IPS-18c (cell line): ENCODE measurements at regions not wholly inside any gene's neighbourhood (a gene's known extent, or its start where the extent isn't known, plus 50 kb on each side); places are given as distances from the start of the nearest gene placed in this dataset.
"Not testable (repeated sequence)": the region's sequence is repeated elsewhere in the genome, so short reads cannot be mapped to it uniquely, and the experiment has no call there.

ENCODE experiments used
- H3K4me3 ChIP-seq: 2 replicates; pipeline ENCODE4 v1.7.0; 2013; ENCODE audit warnings: low read depth, mild to moderate bottlenecking, low read length, moderate library complexity; ENCODE audit not compliant: insufficient read depth
- H3K9me3 ChIP-seq: one replicate; pipeline ENCODE4 v1.6.1; 2013; ENCODE audit warnings: mild to moderate bottlenecking, low read length, moderate library complexity; ENCODE audit not compliant: control insufficient read depth, insufficient read depth

- no peak overlapping the region for H3K4me3 ChIP-seq
- no peaks in the 10 kb centered on the region for H3K9me3 ChIP-seq
Observed at GRCh38 chr9:27664121-27664779, 91.0 kb upstream of the C9orf72 start.

- Histone ChIP-seq H3K9me3 (no peaks in the 10 kb centered on the region), H3K4me3 (no peak overlapping the region)
Observed at GRCh38 chr9:27665136-27665535, 91.9 kb upstream of the C9orf72 start.

GRCh38 chr9:27668280-27668679, 95.0 kb upstream of the C9orf72 start:
- H3K9me3 ChIP-seq, result no peaks in the 10 kb centered on the region

GRCh38 chr9:27671636-27672035, 98.4 kb upstream of the C9orf72 start:
- no peaks in the 10 kb centered on the region for H3K9me3 ChIP-seq
- H3K4me3 ChIP-seq, result no peak overlapping the region

More at GRCh38 chr9:27668280-27668679, 95.0 kb upstream of the C9orf72 start:
- H3K4me3 ChIP-seq, result no peak overlapping the region

GRCh38 chr9:27672718-27673117, 99.4 kb upstream of the C9orf72 start:
- Histone ChIP-seq H3K4me3 (no peak overlapping the region), H3K9me3 (no peaks in the 10 kb centered on the region)

GRCh38 chr9:27673641-27674040, 100.4 kb upstream of the C9orf72 start:
- Histone ChIP-seq H3K9me3 (no peaks in the 10 kb centered on the region), H3K4me3 (no peak overlapping the region)

GRCh38 chr9:27675354-27675753, 102.1 kb upstream of the C9orf72 start:
- Histone ChIP-seq H3K4me3 (no peak overlapping the region), H3K9me3 (no peaks in the 10 kb centered on the region)

- H3K4me3 ChIP-seq, result no peak overlapping the region
- no peaks in the 10 kb centered on the region for H3K9me3 ChIP-seq
Observed at GRCh38 chr9:27676827-27677226, 103.5 kb upstream of the C9orf72 start.

- Histone ChIP-seq H3K4me3 (no peak overlapping the region), H3K9me3 (no peaks in the 10 kb centered on the region)
Observed at GRCh38 chr9:27679338-27679737, 106.1 kb upstream of the C9orf72 start.

GRCh38 chr9:27683181-27683580, 109.9 kb upstream of the C9orf72 start:
- Histone ChIP-seq H3K4me3 (no peak overlapping the region), H3K9me3 (no peaks in the 10 kb centered on the region)

- Histone ChIP-seq H3K4me3 (no peak overlapping the region; the same call in 1 of the 2 replicates), H3K9me3 (no peaks in the 10 kb centered on the region)
Observed at GRCh38 chr9:27688954-27689353, 115.7 kb upstream of the C9orf72 start.

GRCh38 chr9:27690816-27691215, 117.5 kb upstream of the C9orf72 start:
- H3K9me3 ChIP-seq, H3K4me3 ChIP-seq: not testable (repeated sequence)

- Histone ChIP-seq H3K4me3 (no peak overlapping the region), H3K9me3 (no peaks in the 10 kb centered on the region)
Observed at GRCh38 chr9:27699621-27700020, 126.3 kb upstream of the C9orf72 start.

- H3K4me3 ChIP-seq, result no peak overlapping the region
Observed at GRCh38 chr9:27701016-27701415, 127.7 kb upstream of the C9orf72 start.

GRCh38 chr9:27701587-27701986, 128.3 kb upstream of the C9orf72 start:
- Histone ChIP-seq H3K9me3 (no peaks in the 10 kb centered on the region), H3K4me3 (no peak overlapping the region)

More at GRCh38 chr9:27701016-27701415, 127.7 kb upstream of the C9orf72 start:
- no peaks in the 10 kb centered on the region for H3K9me3 ChIP-seq

GRCh38 chr9:27703216-27703980, 130.1 kb upstream of the C9orf72 start:
- no peak overlapping the region for H3K4me3 ChIP-seq

GRCh38 chr9:27711241-27711640, 138.0 kb upstream of the C9orf72 start:
- no peaks in the 10 kb centered on the region for H3K9me3 ChIP-seq
- no peak overlapping the region for H3K4me3 ChIP-seq

More at GRCh38 chr9:27703216-27703980, 130.1 kb upstream of the C9orf72 start:
- no peaks in the 10 kb centered on the region for H3K9me3 ChIP-seq

GRCh38 chr9:27712806-27713205, 139.5 kb upstream of the C9orf72 start:
- no peaks in the 10 kb centered on the region for H3K9me3 ChIP-seq
- no peak overlapping the region for H3K4me3 ChIP-seq
